Stimulated activated CD4-positive, alpha-beta T cell treated with anti-CD3 and anti-CD28 coated beads, Interleukin-15, amount 100 ng/mL, for 1 hour (primary cell): ENCODE measurements at regions not wholly inside any gene's neighbourhood (a gene's known extent, or its start where the extent isn't known, plus 50 kb on each side); places are given as distances from the start of the nearest gene placed in this dataset.
"Not testable (repeated sequence)": the region's sequence is repeated elsewhere in the genome, so short reads cannot be mapped to it uniquely, and the experiment has no call there.

Experiments used
- DNase-seq, 2 donors: peaks; one replicate each; pipeline ENCODE4 v3.0.0-alpha.2; 2020; ENCODE audit warnings: low read depth in 1 of 2, low spot score in 1 of 2

DNA sequence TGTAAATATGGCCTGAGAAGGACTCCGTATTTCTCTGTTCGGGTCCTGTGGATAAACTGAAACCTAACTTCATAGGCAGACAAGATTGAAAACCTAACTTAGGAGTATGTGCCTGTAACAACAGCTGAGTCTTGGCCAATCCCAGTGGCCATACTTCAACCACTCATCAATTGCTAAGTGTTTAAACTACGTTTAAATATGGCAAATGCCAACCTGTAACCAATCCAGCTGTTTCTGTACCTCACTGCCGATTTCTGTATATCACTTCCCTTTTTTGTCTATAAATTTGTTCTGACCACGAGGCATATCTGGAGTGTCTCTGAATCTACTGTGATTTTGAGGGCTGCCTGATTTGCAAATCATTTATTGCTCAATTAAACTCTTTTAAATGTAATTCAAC is 272.3 kb downstream of the LPIN1 start:
- DNase-seq: not testable (repeated sequence)

DNA sequence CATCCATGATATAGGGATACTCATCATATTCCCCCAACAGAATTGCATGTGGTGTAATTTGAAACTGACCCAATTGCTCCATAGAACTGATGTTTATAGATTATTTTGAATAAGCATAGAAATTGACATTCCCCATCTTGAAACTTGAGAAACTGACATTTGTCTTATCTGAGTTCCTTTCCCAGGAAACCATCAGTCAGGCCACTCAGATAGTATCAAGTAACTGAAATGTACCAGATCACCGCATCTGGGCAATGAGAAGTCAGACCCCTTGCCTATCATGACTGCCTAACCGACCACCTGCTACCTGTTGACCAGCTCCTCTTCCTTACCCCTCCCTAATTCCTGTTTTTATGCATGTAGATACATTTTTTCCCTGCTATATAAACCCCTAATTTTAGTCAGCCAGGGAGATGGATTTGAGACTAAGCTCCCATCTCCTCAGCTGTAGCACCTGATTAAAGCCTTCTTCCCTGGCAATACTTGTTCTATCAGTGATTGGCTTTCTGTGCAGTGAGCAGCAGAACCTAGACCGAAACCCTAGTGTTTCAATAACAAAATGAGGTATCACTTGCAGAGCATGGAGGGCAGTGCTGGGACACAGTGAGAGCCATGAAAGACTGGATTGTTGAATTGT is 274.5 kb downstream of the LPIN1 start:
- no peak for DNase-seq

DNA sequence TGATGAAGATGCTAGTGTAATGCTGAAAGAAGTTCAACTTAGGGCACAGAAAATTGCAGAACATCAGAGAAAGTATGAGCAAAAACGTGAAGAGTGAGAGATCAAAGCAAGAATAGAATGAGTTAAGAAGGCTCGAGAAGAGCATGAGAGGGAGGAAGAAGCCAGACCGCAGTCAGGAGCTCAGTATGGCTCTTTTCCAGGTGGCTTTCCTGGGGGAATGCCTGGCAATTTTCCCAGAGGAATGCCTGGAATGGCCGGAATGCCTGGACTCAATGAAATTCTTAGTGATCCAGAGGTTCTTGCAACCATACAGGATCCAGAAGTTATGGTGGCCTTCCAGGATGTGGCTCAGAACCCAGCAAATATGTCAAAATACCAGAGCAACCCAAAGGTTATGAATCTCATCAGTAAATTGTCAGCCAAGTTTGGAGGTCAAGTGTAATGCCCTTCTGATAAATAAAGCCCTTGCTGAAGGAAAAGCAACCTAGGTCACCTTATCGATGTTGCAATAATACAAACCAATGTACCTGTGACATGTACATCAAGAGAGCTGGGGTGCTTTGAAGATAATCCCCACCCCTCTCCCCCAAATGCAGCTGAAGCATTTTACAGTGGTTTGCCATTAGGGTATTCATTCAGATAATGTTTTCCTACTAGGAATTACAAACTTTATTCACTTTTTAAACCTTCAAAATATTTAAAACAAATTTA is 277.9 kb downstream of the LPIN1 start:
- not testable (repeated sequence) for DNase-seq

DNA sequence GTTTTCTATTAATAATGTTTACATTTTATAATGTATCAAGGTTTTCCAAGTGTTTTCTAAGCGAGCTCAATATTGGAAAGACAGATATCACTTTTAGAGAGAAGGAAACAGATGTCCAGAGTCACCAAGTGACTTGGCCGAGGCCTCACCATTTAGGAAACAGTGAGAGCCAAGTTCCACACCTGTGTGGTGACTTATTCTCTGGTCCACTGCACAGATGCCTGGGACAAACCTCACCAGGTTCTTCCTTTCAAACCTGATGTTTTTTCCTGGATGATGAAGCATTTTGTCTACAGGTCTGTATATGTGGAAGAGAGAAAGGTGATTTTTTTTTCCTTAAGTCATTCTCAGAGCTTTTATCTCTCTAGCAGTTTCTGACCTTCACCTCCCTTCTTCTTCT is 280.7 kb downstream of the LPIN1 start:
- no peak for DNase-seq

DNA sequence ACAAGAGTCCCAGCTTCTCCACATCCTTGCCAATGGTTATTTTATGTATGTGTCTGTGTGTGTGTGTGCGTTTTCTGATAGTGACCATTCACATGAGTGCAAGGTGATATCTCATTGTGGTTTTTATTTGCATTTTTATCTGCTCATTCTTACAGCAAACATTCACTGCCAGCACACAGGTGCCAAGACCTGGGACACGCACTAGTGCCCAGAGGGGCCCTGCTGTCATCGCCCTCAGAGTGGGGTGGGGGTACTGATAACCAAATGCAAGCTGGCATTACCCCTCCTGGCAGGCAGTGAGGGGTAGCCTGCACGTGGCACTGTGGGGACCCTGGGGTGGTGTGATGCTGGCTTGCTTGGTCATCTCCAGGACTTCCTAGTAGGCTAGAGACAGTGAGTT is 285.4 kb downstream of the LPIN1 start:
- DNase-seq: no peak

DNA sequence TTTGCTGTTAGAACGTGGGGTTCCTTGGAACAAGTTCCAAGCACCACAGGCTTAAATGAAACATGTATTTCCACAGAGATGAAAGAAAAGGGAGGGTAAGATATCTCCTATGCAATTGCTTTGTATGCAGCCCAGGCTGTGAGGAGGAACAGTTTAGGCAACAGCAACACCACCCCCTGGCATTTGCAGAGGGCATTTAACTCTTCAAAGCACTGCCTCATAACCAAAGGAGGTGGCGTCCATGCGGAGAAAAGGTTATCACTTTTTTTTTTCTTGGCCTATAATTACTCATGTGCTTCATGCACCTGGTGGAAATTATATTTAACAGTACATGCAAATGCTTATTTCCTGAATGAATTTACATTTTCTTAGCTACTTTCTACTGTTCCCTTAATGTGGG is 286.0 kb downstream of the LPIN1 start:
- DNase-seq: no peak

DNA sequence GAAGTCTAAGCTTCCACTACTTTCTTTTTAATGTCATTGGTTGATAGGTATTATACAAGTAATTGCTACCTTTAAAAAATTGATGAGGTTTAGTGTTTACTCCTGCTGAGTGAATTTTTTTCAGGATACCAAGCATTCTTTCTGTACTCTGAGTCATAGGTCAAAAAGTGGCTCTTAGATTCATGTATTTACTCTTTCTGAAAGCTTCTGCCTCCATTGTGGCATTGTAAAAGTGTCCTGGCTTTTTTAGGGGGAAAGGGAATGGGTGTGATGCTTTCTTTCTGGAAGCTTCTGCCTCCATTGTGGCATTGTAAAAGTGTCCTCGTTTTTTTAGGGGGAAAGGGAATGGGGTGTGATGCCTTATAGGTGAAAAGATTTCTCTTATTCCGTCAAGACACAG is 286.5 kb downstream of the LPIN1 start:
- no peak for DNase-seq

DNA sequence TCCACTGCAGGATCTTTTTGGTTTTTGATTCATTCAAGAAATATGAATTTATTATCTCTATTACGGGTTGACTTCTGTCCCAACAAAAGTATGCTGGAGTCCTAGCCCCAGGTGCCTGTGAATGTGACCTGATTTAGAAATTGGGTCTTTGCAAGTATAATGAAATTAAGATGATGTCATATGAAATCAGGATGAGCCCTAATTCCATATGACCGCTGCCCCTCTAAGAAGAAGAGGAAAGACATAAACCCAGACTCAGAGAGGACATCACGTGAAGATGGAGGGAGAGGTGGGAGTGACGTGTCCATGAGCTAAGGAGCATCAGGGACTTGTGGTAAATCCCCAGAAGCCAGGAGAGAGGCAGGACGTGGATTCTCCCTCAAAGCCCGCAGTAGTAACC is 287.1 kb downstream of the LPIN1 start:
- DNase-seq: no peak

DNA sequence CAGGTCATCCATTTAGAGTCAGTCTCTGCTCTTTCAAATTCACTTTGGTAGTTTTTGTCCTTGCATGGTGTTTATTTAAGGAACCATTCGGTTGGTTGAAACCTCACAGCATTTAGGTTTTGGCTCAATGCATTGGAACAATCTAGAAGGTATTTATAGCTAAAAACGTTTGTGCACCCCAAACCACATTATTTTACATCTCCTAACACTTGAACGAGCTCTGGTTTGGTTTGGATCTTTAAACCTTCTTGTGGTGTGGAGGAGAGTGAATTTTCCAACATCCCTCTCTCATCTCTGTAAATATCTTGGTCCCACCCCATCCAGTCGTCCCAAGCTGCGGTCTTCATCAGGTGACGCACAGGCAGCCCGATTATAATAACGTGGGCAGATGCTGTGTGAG is 287.9 kb downstream of the LPIN1 start:
- no peak for DNase-seq

DNA sequence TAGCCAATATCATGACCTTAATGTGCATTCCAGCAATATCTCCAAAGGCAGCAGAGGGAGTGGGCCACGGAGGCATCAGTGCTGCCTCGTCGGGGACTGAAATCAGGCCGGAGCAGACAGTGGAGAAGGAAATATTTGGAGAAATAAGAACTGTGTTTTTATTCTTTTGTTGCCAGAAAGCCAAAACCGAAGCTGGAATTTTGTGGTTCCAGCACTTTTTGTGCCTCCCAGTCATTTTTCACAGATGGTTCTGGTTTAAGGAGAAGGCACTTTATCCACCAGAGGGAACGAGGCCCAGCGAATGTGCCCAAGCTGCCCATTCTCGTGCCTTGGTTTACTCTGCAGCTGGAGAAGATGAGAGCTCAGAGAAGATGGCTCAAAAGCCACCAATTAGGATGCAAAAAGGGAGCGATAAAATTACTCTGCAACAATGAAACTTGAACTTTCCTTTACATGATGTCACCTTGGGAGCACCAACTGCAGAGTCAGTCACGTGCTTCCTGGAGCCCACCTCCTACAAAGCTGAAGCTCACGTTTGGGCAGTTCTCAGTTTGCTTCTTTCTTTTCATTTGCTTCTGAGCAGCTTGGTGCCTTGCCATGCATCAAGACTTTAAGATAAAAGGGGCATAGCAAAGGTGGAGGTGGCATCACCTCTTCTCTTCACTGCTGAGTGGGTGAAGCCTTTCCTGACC is 288.7 kb downstream of the LPIN1 start:
- no peak for DNase-seq

DNA sequence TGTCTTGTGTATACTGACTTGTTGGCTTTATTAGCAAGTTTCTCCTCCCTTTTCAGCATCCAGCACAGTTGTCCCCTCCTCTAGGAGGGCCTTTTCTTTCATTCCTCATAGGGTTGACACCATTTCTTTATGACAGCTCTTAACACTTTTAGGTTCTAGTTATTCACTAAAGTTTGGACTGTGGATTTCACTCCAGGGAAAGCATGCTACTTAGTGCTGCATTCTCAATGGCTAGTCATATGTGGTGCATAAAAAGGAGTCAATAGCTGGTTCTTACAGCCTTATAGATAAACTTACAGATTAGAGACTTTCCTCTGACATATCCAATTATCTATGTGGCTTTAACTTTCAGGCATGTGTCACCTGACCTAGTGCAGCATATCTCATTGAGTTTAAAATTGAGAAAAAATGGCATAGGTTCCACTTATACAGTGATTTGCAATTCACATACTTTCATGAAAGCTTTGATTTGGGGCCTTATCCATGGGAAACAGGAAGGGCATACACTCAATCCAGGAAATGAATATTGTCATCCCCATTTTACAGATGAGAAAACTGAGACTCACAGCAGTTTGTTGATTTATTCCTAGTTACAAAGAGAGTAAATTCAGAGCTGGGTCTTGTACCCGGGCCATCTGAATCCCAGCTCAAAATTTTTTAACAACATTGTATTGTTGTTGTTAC is 289.7 kb downstream of the LPIN1 start:
- no peak for DNase-seq

DNA sequence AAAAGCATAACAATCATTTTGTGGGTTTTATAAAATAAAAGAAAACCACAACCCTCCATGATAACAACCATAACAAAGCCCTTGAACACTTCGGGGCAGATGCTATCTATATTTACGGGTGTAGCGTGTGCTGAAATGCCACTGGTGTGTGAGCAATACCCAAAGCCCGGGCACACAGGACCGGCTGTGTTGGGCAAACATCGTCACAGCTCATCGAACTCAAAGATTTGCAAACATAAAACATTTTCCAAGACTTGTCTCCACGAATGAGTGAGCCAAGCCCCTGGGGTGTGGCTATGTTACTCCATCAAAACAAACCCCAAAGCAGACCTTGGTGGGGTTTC is 290.2 kb downstream of the LPIN1 start:
- DNase-seq: no peak

DNA sequence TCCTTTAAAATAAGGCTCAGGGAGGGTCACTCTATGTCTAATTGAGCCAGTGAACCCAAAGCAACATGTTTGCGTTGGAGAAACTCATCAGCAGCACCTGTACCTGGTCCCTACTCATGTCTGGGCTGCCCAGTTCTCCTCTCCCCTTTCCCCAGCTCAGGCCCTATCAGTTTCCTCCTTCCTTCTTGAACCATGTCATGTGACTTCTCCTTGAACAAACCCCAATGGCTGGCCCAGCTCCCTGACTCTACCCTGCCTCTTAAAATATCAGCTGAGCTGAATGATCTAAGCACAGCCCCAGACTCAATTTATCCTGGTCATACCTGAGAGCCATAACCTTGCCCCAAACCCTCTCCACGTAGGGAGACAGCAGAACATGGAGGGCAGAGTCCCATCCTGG is 290.9 kb downstream of the LPIN1 start:
- no peak for DNase-seq

DNA sequence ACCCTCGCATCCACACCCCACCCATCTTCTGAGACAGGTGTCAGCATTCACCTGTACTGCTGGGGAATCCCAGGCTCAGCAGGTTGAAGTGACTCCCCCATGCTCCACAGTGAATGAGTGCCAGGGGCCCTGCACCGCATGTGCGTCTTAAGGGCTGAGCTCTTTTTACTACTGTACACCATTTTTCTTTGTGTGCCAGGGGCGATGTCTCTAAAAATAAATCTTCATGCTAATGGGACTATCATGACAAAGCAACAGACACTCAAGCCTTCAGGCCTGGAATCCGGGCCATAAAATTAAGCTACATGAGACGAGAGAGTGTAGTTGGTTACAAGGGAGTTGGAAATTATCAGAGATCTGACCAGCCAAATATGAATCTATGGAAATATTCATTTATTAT is 294.8 kb downstream of the LPIN1 start:
- no peak for DNase-seq

DNA sequence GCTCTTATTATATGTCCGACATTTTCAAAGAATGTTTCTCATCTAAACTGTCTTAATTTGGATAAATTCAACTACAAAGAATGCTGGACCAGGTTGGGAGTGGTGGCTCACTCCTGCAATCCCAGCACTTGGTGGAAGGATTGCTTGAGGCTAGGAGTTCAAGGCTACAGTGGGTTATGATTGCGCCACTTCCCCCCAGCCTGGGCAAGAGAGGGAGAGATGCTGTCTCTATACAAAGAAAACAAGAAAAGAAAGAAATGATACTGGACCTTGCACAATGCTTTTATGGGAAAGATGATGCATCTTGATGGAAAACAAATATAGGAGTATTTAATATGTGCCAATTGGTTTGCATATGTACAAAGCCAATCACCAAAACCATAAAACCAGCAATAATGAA is 296.7 kb downstream of the LPIN1 start:
- no peak for DNase-seq

DNA sequence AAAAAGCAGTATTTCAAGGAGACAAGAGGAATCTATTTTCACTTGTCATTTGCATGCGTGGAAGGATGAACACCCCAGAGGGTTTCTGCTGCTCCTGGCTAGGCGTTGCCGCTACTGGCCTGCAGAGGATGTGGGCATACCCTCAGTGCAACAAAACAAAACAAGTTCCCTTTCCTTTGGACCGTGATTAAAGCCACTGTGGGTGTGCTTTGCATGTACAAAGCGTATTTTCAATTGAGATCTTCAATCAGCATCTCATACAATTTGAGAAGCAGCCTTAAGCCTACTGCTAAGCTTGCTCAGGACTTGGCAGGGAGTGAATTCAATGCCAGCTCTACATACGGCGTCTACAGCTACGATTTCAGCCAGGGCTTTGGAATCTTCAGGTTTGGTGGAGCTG is 298.4 kb downstream of the LPIN1 start:
- no peak for DNase-seq

DNA sequence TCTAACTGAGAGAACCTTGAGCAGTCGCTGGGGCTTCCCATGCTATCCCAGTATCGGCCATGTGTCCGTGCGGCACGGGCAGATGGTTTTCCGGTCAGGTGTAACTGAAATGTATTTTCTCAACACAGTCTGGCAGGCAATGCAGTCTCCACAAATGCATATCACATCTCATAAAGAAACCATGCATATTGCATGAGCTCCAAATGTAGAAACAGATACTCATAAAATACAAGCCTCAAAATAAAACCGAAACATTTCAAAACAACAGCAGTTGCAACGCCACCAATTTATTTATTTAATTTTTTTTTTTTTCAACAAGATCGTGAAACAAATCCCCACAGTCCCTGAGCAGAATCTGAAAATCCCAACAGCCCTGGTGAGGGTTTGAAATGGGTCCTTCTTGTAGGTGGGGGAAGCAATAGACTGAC is 299.4 kb downstream of the LPIN1 start:
- DNase-seq: no peak

DNA sequence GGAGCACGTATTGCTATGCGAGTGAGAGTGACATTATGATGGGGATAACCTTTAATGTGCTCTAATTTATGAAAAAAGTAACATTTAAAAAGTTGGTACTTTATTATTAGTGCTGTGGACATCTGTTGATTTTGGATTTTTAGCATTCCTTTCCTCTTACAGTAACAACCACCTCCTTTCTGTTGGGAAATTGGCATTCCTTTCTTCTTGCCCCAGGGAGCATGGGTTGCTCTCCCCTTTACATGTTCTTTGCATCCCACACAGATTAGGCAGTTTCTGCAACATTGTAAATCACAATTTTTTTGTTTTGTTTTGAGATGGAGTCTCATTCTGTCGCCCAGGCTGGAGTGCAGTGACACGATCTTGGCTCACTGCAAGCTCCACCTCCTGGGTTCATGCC is 300.2 kb downstream of the LPIN1 start:
- DNase-seq: no peak

DNA sequence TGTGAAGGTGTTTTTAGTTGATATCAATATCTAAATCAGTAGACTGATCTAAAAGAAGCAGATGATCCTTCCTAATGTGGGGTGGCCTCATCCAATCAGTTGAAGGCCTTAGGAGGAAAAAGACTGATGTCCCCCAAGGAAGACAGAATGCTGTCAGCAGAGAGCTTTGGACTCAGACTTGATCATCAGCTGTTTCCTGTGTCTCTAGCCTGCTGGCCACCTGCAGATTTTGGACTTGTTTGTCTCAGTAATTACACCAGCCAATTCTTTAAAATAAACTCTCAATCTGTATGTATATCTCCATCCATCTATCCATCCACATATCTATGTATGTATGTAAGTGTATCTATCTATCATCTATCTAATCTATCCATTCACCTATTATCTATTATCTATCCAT is 301.3 kb downstream of the LPIN1 start:
- DNase-seq: no peak

DNA sequence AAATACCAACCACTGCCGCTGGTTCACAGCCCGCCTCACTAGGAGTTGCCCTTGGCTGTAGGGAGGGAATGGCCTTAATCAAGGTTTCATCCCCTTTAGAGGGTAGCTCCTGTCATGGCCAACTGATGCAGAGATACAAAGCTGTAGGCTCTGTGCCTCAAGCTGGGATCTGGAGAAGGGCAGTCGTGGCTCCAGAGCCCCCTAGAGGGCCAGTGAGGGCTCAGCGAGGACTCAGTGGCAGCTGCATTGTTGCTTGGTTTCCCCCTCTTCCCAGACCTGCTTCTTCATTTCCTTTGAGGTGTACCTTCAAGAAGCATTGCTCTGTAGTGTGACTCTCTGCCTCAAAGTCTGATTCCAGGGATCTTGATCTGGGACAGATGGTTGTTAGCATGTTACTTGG is 302.1 kb downstream of the LPIN1 start:
- no peak for DNase-seq

DNA sequence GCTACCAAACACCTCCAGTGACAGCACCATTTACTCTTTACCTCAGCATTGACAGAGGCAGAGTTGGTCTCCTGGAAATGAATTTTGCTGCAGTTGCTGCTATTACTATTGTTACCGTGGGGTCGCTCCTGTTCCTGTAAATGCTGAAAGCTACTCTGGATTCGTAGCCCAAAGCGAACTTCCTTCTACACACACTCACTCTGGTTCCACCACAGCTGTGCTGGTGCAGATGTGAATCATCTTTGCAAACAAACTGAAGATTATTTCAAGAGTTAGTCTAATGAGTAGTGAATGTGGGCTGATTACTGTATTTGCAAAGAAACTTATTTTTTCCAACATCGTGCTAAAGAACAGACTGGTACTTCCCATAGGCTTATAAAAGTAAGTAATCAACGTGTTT is 304.0 kb downstream of the LPIN1 start:
- no peak for DNase-seq

DNA sequence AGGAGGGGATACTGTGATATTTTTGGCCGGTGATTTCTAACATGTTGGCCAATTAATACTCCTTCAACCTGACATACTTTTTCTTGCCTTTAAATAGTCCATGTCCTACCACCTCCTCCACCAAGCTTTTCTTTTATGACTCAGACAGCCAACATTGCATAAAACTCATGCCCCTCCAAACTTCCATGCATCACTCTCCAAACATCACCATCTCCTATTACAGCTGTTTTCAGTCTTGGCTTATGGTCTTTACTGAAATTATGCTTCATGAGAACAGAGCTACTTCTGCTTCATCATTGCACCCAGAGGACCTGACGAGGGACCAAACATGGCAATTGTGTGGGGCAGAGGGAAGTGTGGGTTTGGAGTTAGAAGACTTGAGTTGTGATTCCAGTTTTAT is 305.4 kb downstream of the LPIN1 start:
- no peak for DNase-seq
